Panc1 (cell line): ENCODE measurements at regions not wholly inside any gene's neighbourhood (a gene's known extent, or its start where the extent isn't known, plus 50 kb on each side); places are given as distances from the start of the nearest gene placed in this dataset.

Source experiments
- POLR2AphosphoS5 ChIP-seq: IDR thresholded peaks from 2 replicates; pipeline ENCODE4 v1.6.1; 2012; ENCODE audit warnings: mild to moderate bottlenecking, low read depth, low read length, moderate library complexity
- SIN3A ChIP-seq: IDR thresholded peaks from 2 replicates; pipeline ENCODE4 v1.6.1; 2012; ENCODE audit warnings: low read depth, mild to moderate bottlenecking, low read length, moderate library complexity, borderline replicate concordance; ENCODE audit not compliant: insufficient read depth
- TCF7L2 ChIP-seq: IDR thresholded peaks from 2 replicates; pipeline ENCODE4 v1.6.1; 2011; ENCODE audit warnings: mild to moderate bottlenecking, low read depth, low read length, inconsistent platforms
- TF ChIP-seq, protein P1 (sequence below): fragments of 450-650 bp; IDR thresholded peaks from 2 replicates; pipeline ENCODE4 v1.5.1; 2017; ENCODE audit warnings: mild to moderate bottlenecking
- TF ChIP-seq, protein P2 (sequence below), 2 experiments: IDR thresholded peaks; 2 replicates each; pipeline ENCODE4 v1.6.1; 2011 to 2012; ENCODE audit warnings: low read depth in 2 of 2, control low read depth in 1 of 2, low read length in 1 of 2, mild to moderate bottlenecking in 1 of 2, moderate library complexity in 1 of 2; ENCODE audit not compliant: insufficient read depth in 1 of 2

DNA sequence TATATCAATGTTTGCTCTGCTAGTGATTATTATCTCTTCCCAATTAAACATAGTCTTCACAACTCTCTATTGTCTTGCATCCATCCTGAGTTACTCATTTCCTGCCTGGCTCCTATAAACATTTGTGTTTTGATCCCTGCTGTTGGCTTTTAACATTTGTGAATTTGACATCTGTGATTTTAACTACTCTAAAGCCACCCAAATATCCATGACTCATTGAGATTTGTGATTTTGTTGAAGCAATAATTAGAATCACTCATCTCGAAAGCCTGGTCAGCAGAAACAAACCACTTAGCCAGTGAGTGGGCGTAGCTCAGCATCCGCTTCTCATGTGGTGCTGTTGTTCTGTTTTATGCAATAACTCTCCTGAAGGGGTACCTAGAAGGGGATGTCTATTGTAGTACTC is 174.3 kb upstream of the ZBTB20 start:
- TF ChIP-seq, protein P1, sequence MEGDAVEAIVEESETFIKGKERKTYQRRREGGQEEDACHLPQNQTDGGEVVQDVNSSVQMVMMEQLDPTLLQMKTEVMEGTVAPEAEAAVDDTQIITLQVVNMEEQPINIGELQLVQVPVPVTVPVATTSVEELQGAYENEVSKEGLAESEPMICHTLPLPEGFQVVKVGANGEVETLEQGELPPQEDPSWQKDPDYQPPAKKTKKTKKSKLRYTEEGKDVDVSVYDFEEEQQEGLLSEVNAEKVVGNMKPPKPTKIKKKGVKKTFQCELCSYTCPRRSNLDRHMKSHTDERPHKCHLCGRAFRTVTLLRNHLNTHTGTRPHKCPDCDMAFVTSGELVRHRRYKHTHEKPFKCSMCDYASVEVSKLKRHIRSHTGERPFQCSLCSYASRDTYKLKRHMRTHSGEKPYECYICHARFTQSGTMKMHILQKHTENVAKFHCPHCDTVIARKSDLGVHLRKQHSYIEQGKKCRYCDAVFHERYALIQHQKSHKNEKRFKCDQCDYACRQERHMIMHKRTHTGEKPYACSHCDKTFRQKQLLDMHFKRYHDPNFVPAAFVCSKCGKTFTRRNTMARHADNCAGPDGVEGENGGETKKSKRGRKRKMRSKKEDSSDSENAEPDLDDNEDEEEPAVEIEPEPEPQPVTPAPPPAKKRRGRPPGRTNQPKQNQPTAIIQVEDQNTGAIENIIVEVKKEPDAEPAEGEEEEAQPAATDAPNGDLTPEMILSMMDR, result no peak
- TF ChIP-seq POLR2AphosphoS5 (no peak), TCF7L2 (no peak), SIN3A (no peak)
- TF ChIP-seq, protein P2, sequence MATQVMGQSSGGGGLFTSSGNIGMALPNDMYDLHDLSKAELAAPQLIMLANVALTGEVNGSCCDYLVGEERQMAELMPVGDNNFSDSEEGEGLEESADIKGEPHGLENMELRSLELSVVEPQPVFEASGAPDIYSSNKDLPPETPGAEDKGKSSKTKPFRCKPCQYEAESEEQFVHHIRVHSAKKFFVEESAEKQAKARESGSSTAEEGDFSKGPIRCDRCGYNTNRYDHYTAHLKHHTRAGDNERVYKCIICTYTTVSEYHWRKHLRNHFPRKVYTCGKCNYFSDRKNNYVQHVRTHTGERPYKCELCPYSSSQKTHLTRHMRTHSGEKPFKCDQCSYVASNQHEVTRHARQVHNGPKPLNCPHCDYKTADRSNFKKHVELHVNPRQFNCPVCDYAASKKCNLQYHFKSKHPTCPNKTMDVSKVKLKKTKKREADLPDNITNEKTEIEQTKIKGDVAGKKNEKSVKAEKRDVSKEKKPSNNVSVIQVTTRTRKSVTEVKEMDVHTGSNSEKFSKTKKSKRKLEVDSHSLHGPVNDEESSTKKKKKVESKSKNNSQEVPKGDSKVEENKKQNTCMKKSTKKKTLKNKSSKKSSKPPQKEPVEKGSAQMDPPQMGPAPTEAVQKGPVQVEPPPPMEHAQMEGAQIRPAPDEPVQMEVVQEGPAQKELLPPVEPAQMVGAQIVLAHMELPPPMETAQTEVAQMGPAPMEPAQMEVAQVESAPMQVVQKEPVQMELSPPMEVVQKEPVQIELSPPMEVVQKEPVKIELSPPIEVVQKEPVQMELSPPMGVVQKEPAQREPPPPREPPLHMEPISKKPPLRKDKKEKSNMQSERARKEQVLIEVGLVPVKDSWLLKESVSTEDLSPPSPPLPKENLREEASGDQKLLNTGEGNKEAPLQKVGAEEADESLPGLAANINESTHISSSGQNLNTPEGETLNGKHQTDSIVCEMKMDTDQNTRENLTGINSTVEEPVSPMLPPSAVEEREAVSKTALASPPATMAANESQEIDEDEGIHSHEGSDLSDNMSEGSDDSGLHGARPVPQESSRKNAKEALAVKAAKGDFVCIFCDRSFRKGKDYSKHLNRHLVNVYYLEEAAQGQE (IDR thresholded peaks at IDR 0.05; ENCODE audit: insufficient read depth in 1 of 2, low read depth in 2 of 2, low read length in 1 of 2), result no peak
